HepG2 (cell line): ENCODE measurements at regions not wholly inside any gene's neighbourhood (a gene's known extent, or its start where the extent isn't known, plus 50 kb on each side); places are given as distances from the start of the nearest gene placed in this dataset.

Experiments used
- ATAC-seq: fragments of 200-7000 bp; cut with Tn5 transposase; 3 replicates; pipeline ENCODE4 v1.9.1; 2020; ENCODE audit warnings: mild to moderate bottlenecking, moderate library complexity
- BruUV-seq: library from RNA; stranded (reverse); fragments of 400-500 nt; replicated peaks from 2 replicates; lab custom pipeline; 2021; lab: Mats Ljungman, UMichigan
- CTCF ChIA-PET: fragments of 300-600 bp; formaldehyde crosslinking; extraction: SDS; loops from one replicate; lab custom pipeline; 2021; ENCODE audit warnings: low total read pairs, inconsistent platforms, low intra/inter-chr PET ratio; lab: Yijun Ruan, JAX
- POLR2A ChIA-PET: fragments of 350-600 bp; sonication (Branson Sonifier 250); formaldehyde crosslinking; loops from one replicate; lab custom pipeline; 2020; ENCODE audit warnings: antibody characterized with exemption, inconsistent platforms; lab: Yijun Ruan, JAX
- DNase-seq: peaks from one replicate; pipeline ENCODE4 v3.0.0-alpha.2; 2015; ENCODE audit warnings: low spot score
- FAIRE-seq: peaks from 3 replicates; lab custom pipeline; 2011; peaks lifted over from hg19 to GRCh38; lab: Jason Lieb, UNC
- H2AFZ ChIP-seq: one replicate; pipeline ENCODE4 v1.6.1; 2011; ENCODE audit warnings: low read length, inconsistent platforms
- H3K27ac ChIP-seq: fragments of 300-600 bp; 3 replicates; pipeline ENCODE4 v1.8.0; 2011; ENCODE audit warnings: mixed run types, mild to moderate bottlenecking, mixed read lengths, low read length, inconsistent platforms; ENCODE audit not compliant: insufficient read depth; ENCODE audit errors: extremely low read length
- H3K27me3 ChIP-seq, 2 experiments: fragments of 200-600 bp in 1 of 2; 2 replicates in 1 of 2; 3 replicates in 1 of 2; pipeline versions ENCODE4 v1.6.0 to v1.8.0; 2011; ENCODE audit warnings: low read length in 2 of 2, mild to moderate bottlenecking in 2 of 2, moderate library complexity in 2 of 2, inconsistent platforms in 1 of 2; ENCODE audit not compliant: insufficient read depth in 2 of 2, control insufficient read depth in 1 of 2
- H3K36me3 ChIP-seq, 2 experiments: fragments of 200-600 bp in 1 of 2; replicated peaks in 1 of 2; 2 replicates in 1 of 2; 3 replicates in 1 of 2; pipeline versions ENCODE4 v1.5.1 to v1.8.0; 2011; ENCODE audit warnings: low read length in 2 of 2, inconsistent platforms in 1 of 2; ENCODE audit not compliant: insufficient read depth in 2 of 2, control insufficient read depth in 1 of 2
- H3K4me1 ChIP-seq: 2 replicates; pipeline ENCODE4 v1.5.1; 2012; ENCODE audit warnings: low read length, inconsistent platforms; ENCODE audit not compliant: insufficient read depth
- H3K4me2 ChIP-seq: 2 replicates; pipeline ENCODE4 v1.6.0; 2011; ENCODE audit warnings: low read depth, low read length, inconsistent platforms
- H3K4me3 ChIP-seq, 3 experiments: fragments of 200-600 bp in 1 of 3; sonication (generic), shearing (Covaris generic) in 1 of 3; replicated peaks in 1 of 3; 2 replicates each; pipeline ENCODE4 v1.5.1; 2011 to 2016; ENCODE audit warnings: low read length in 3 of 3, inconsistent platforms in 2 of 3, low read depth in 2 of 3, mild to moderate bottlenecking in 2 of 3, control low read depth in 1 of 3, mixed read lengths in 1 of 3; ENCODE audit not compliant: insufficient read depth in 1 of 3
- H3K79me2 ChIP-seq: one replicate; pipeline ENCODE4 v1.6.1; 2011; ENCODE audit warnings: low read length, inconsistent platforms; ENCODE audit not compliant: insufficient read depth
- H3K9ac ChIP-seq: 2 replicates; pipeline ENCODE4 v1.6.0; 2011; ENCODE audit warnings: mild to moderate bottlenecking, low read depth, low read length, inconsistent platforms; ENCODE audit not compliant: insufficient read depth
- H3K9me3 ChIP-seq: 2 replicates; pipeline ENCODE4 v1.5.1; 2012; ENCODE audit warnings: mild to moderate bottlenecking, low read length
- H4K20me1 ChIP-seq: 2 replicates; pipeline ENCODE4 v1.6.0; 2011; ENCODE audit warnings: inconsistent platforms, mild to moderate bottlenecking, low read length, moderate library complexity; ENCODE audit not compliant: insufficient read depth
- ATM ChIP-seq: fragments of 450-650 bp; IDR thresholded peaks from 2 replicates; pipeline ENCODE4 v1.7.1; 2017; ENCODE audit warnings: mild to moderate bottlenecking, borderline replicate concordance
- CC2D1A ChIP-seq: sonication (generic); formaldehyde crosslinking; IDR thresholded peaks from 2 replicates; pipeline ENCODE4 v1.8.1; 2023; ENCODE audit warnings: mild to moderate bottlenecking, missing genetic modification reagents
- CREB3 ChIP-seq: sonication (generic); formaldehyde crosslinking; IDR thresholded peaks from 2 replicates; pipeline ENCODE4 v1.5.0; 2020; ENCODE audit warnings: missing genetic modification reagents
- FLYWCH1 ChIP-seq: sonication (generic); formaldehyde crosslinking; IDR thresholded peaks from 2 replicates; pipeline ENCODE4 v1.8.1; 2023; ENCODE audit warnings: mild to moderate bottlenecking, missing genetic modification reagents
- GLI4 ChIP-seq: sonication (generic); formaldehyde crosslinking; IDR thresholded peaks from 2 replicates; pipeline ENCODE4 v1.5.1; 2020; ENCODE audit warnings: missing genetic modification reagents, mild to moderate bottlenecking, moderate library complexity, borderline replicate concordance
- GPN1 ChIP-seq: sonication (generic); formaldehyde crosslinking; IDR thresholded peaks from 2 replicates; pipeline ENCODE4 v1.5.1; 2020; ENCODE audit warnings: missing genetic modification reagents, borderline replicate concordance
- HCFC1 ChIP-seq: fragments of 150-350 bp; IDR thresholded peaks from 2 replicates; pipeline ENCODE4 v1.6.1; 2014; ENCODE audit warnings: low read depth, low read length
- JUN ChIP-seq: sonication (generic); formaldehyde crosslinking; IDR thresholded peaks from 2 replicates; pipeline ENCODE4 v1.4.0; 2020; ENCODE audit warnings: mild to moderate bottlenecking, missing genetic modification reagents
- KMT2A ChIP-seq: sonication (generic); formaldehyde crosslinking; IDR thresholded peaks from 2 replicates; pipeline ENCODE4 v1.4.0; 2020; ENCODE audit warnings: missing genetic modification reagents
- MTA3 ChIP-seq: sonication (generic); formaldehyde crosslinking; IDR thresholded peaks from 2 replicates; pipeline ENCODE4 v1.4.0; 2020; ENCODE audit warnings: missing genetic modification reagents
- MXD4 ChIP-seq: IDR thresholded peaks from 2 replicates; pipeline ENCODE4 v1.6.1; 2016; ENCODE audit warnings: mild to moderate bottlenecking, missing biosample characterization, missing genetic modification reagents
- PAF1 ChIP-seq: IDR thresholded peaks from 2 replicates; pipeline ENCODE4 v1.6.1; 2016; ENCODE audit warnings: missing genetic modification reagents, missing compliant biosample characterization
- RBFOX2 ChIP-seq: fragments of 200-400 bp; formaldehyde crosslinking; IDR thresholded peaks from 2 replicates; pipeline ENCODE4 v1.6.1; 2017; ENCODE audit warnings: low read depth, mild to moderate bottlenecking, low read length
- SCMH1 ChIP-seq: sonication (generic); formaldehyde crosslinking; IDR thresholded peaks from 2 replicates; pipeline ENCODE4 v1.9.0; 2021; ENCODE audit warnings: missing genetic modification reagents, mild to moderate bottlenecking, borderline replicate concordance
- WIZ ChIP-seq: sonication (generic); formaldehyde crosslinking; IDR thresholded peaks from 2 replicates; pipeline ENCODE4 v1.5.1; 2020; ENCODE audit warnings: mild to moderate bottlenecking, missing genetic modification reagents
- ZMYM2 ChIP-seq: sonication (generic); formaldehyde crosslinking; IDR thresholded peaks from 2 replicates; pipeline ENCODE4 v1.8.0; 2022; ENCODE audit warnings: mild to moderate bottlenecking, missing genetic modification reagents
- ZNF383 ChIP-seq: sonication (generic); formaldehyde crosslinking; IDR thresholded peaks from 2 replicates; pipeline ENCODE4 v1.4.0; 2020; ENCODE audit warnings: missing genetic modification reagents, mild to moderate bottlenecking, borderline replicate concordance
- ZNF543 ChIP-seq: sonication (generic); formaldehyde crosslinking; IDR thresholded peaks from 2 replicates; pipeline ENCODE4 v1.4.0; 2020; ENCODE audit warnings: mild to moderate bottlenecking, missing genetic modification reagents
- ZNF609 ChIP-seq: sonication (generic); formaldehyde crosslinking; IDR thresholded peaks from 2 replicates; pipeline ENCODE4 v1.4.0; 2020; ENCODE audit warnings: mild to moderate bottlenecking, missing genetic modification reagents, borderline replicate concordance
- ZNF790 ChIP-seq: sonication (generic); formaldehyde crosslinking; IDR thresholded peaks from 2 replicates; pipeline ENCODE4 v1.8.0; 2022; ENCODE audit warnings: missing genetic modification reagents, mild to moderate bottlenecking, borderline replicate concordance
- in situ Hi-C: cut with HindIII; loops from 2 replicates; pipeline ENCODE4 v1.10.0; 2017; ENCODE audit warnings: low pct_unique_long_range_greater_than_20kb; ENCODE audit not compliant: extremely low pct_ligation_motif_present
- intact Hi-C: fragments of 100-400 bp; cut with micrococcal nuclease; formaldehyde crosslinking; loops from one replicate; pipeline ENCODE4 v1.10.0; 2022; ENCODE audit not compliant: unreplicated experiment

GRCh38 chr9:79263628-79264027, 308.1 kb upstream of the TLE4 start (continued):
- TF ChIP-seq GLI4 (no peak), ZNF609 (CRISPR knock-in tag) (no peak), MTA3 (CRISPR knock-in tag) (no peak), ZNF790 (CRISPR knock-in tag) (no peak), CC2D1A (CRISPR knock-in tag) (no peak), FLYWCH1 (CRISPR knock-in tag) (no peak), JUN (CRISPR knock-in tag) (no peak), KMT2A (CRISPR knock-in tag) (no peak), ZNF543 (CRISPR knock-in tag) (no peak)

DNA sequence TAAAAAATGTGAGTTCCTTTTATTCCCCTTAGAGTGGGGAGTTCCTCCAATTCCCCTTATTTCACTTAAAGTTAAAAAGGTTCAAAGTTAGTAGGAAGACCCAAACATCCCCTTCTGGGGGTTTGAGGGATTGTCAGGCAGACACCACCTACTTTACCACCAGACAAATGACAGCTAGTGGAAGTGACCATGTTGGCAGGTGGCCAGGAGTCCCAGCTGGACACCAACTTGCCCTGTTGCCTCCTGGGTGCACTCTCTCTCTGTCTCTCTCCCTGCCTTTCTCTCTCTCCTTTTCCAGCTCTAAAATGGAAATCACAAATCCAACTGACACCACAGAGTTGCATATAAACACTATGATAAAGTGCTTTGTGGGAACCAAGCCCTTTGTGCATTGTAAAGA, 307.7 kb upstream of the TLE4 start:
- Histone ChIP-seq H3K9ac (no peak overlapping the region), H4K20me1 (no peaks in the 10 kb centered on the region), H2AFZ (no peak overlapping the region), H3K4me3 (no peak overlapping the region), H3K4me1 (no peaks in the 10 kb centered on the region), H3K9me3 (no peaks in the 10 kb centered on the region), H3K79me2 (no peaks in the 10 kb centered on the region), H3K36me3 (no peaks in the 10 kb centered on the region), H3K4me2 (no peak overlapping the region), H3K27me3 (no peaks in the 10 kb centered on the region), H3K27ac (no peak overlapping the region)
- no peak for DNase-seq
- in situ Hi-C loops = no loop called here
- BruUV-seq = no TSS peak
- POLR2A ChIA-PET = no interaction called here
- intact Hi-C loops = no loop called here
- FAIRE-seq = no peak
- no peak for ATAC-seq
- no peak for TF ChIP-seq HCFC1
- no peak for TF ChIP-seq ZNF383
- TF ChIP-seq MXD4 (CRISPR knock-in tag) = no peak
- no peak for TF ChIP-seq WIZ
- no peak for TF ChIP-seq ATM
- TF ChIP-seq GPN1 (CRISPR knock-in tag) = no peak
- TF ChIP-seq ZMYM2 (CRISPR knock-in tag) = no peak
- TF ChIP-seq RBFOX2 = no peak
- no peak for TF ChIP-seq PAF1 (CRISPR knock-in tag)
- TF ChIP-seq SCMH1 = no peak
- no peak for TF ChIP-seq CREB3
- CTCF ChIA-PET = no interaction called here
